ENCODE measurements at regions not wholly inside any gene's neighbourhood (a gene's known extent, or its start where the extent isn't known, plus 50 kb on each side); places are given as distances from the start of the nearest gene placed in this dataset.

DNA sequence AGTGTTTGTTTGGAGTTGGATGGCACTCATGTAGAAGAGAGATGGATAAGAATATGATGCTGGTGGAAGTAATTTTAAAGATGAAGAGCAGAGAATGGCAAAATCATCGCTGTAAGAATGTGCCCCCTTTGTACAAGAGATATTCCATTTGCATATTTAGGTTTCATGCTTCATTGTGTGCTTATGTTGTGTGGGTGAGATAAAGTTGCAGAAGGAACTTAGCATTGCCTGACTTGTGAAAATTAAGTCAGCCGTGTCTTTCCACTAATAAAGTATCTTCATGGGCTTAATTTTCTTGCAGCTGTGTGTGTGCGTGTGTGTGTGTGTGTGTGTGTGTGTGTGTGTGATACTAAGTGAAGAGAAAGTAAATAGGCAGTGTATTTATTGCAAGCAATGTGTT is 381.9 kb downstream of the OTUD1 start (continued):
- TF ChIP-seq RBBP5 (conservative IDR thresholded peaks at IDR 0.05), result no peak

DNA sequence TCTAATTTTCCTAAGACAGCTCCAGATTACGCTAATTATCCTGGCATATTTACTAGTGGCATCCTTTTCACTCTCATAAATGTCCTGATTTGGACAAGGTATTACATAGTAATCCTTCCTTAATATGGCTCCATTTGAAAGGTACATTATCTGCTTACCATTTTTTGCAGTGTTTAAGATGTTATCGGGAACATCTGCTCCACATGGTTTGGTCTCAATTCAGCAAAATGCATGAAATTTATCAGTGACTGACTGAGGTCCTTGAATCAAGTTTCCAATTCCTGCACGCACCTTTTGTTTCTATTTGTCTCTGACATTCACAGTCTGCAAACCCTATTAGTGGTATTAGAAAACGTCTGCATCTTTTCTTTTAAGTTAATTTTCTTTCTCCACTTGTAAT is 384.1 kb upstream of the KIAA1217 start:
- RAD21 ChIA-PET (ENCODE audit: unreplicated experiment), result no interaction called here
- peaks cover 0 to 2% of the 10 kb centered on the region in 2 experiments; a peak in 2 of 4 replicates for H3K27me3 ChIP-seq (replicated peaks in 1 of 2; ENCODE audit: control insufficient read depth in 2 of 2, insufficient read depth in 2 of 2, low read length in 1 of 2)
- no peak for TF ChIP-seq KDM1A (IDR thresholded peaks at IDR 0.05; ENCODE audit: borderline replicate concordance)
- TF ChIP-seq KAT2A (conservative IDR thresholded peaks at IDR 0.05; ENCODE audit: control insufficient read depth, low read depth, low read length), result no peak
- no peak for TF ChIP-seq BHLHE40 (IDR thresholded peaks at IDR 0.05; ENCODE audit: borderline replicate concordance in 1 of 2, low read depth in 2 of 2, low read length in 1 of 2)
- TF ChIP-seq MTA2 (IDR thresholded peaks at IDR 0.05; ENCODE audit: low read depth), result no peak
- TF ChIP-seq ZNF622 (IDR thresholded peaks at IDR 0.05), result no peak
- no peak for TF ChIP-seq TCF3 (IDR thresholded peaks at IDR 0.05; ENCODE audit: borderline replicate concordance, insufficient read depth, low read depth, low read length)
- TF ChIP-seq, protein P1, sequence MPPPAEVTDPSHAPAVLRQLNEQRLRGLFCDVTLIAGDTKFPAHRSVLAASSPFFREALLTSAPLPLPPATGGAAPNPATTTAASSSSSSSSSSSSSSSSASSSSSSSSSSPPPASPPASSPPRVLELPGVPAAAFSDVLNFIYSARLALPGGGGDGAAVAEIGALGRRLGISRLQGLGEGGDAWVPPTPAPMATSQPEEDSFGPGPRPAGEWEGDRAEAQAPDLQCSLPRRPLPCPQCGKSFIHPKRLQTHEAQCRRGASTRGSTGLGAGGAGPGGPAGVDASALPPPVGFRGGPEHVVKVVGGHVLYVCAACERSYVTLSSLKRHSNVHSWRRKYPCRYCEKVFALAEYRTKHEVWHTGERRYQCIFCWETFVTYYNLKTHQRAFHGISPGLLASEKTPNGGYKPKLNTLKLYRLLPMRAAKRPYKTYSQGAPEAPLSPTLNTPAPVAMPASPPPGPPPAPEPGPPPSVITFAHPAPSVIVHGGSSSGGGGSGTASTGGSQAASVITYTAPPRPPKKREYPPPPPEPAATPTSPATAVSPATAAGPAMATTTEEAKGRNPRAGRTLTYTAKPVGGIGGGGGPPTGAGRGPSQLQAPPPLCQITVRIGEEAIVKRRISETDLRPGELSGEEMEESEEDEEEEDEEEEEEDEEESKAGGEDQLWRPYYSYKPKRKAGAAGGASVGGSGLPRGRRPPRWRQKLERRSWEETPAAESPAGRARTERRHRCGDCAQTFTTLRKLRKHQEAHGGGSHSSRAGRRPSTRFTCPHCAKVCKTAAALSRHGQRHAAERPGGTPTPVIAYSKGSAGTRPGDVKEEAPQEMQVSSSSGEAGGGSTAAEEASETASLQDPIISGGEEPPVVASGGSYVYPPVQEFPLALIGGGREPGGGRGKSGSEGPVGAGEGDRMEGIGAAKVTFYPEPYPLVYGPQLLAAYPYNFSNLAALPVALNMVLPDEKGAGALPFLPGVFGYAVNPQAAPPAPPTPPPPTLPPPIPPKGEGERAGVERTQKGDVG (CRISPR knock-in tag; IDR thresholded peaks at IDR 0.05), result no peak
- TF ChIP-seq SREBF2 (IDR thresholded peaks at IDR 0.05; ENCODE audit: low read length), result no peak
- TF ChIP-seq, protein P2, sequence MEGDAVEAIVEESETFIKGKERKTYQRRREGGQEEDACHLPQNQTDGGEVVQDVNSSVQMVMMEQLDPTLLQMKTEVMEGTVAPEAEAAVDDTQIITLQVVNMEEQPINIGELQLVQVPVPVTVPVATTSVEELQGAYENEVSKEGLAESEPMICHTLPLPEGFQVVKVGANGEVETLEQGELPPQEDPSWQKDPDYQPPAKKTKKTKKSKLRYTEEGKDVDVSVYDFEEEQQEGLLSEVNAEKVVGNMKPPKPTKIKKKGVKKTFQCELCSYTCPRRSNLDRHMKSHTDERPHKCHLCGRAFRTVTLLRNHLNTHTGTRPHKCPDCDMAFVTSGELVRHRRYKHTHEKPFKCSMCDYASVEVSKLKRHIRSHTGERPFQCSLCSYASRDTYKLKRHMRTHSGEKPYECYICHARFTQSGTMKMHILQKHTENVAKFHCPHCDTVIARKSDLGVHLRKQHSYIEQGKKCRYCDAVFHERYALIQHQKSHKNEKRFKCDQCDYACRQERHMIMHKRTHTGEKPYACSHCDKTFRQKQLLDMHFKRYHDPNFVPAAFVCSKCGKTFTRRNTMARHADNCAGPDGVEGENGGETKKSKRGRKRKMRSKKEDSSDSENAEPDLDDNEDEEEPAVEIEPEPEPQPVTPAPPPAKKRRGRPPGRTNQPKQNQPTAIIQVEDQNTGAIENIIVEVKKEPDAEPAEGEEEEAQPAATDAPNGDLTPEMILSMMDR (IDR thresholded peaks at IDR 0.05 in 2 of 3, conservative IDR thresholded peaks at IDR 0.05 in 1 of 3; ENCODE audit: control insufficient read depth in 2 of 3, extremely low read depth in 1 of 3, insufficient read depth in 1 of 3, low read depth in 3 of 3, low read length in 3 of 3), result no peak
- no peak for TF ChIP-seq YY1 (IDR thresholded peaks at IDR 0.05; ENCODE audit: low read depth, low read length)
- TF ChIP-seq SMC3 (IDR thresholded peaks at IDR 0.05; ENCODE audit: borderline replicate concordance, low read length), result no peak
- TF ChIP-seq BACH1 (IDR thresholded peaks at IDR 0.05; ENCODE audit: borderline replicate concordance), result no peak
- H3K36me3 ChIP-seq (ENCODE audit: control insufficient read depth in 2 of 2, insufficient read depth in 2 of 2, low read length in 1 of 2), result no peaks in the 10 kb centered on the region
- no peak overlapping the region for H3K4me2 ChIP-seq (ENCODE audit: control insufficient read depth, insufficient read depth)
- no peaks in the 10 kb centered on the region for H3K9me3 ChIP-seq (replicated peaks; ENCODE audit: control insufficient read depth, insufficient read depth, low read length)
- H3K4me1 ChIP-seq (ENCODE audit: control insufficient read depth, insufficient read depth, low read length), result no peaks in the 10 kb centered on the region
- in situ Hi-C loops (cut with MboI) (no loop called here), intact Hi-C loops (cut with micrococcal nuclease; ENCODE audit: unreplicated experiment) (no loop called here)
- no peaks in the 10 kb centered on the region for H4K20me1 ChIP-seq (ENCODE audit: control insufficient read depth, insufficient read depth)
- no peak overlapping the region for H3K9ac ChIP-seq (ENCODE audit: control insufficient read depth, insufficient read depth, low read length)
- H3K79me2 ChIP-seq (ENCODE audit: control insufficient read depth, insufficient read depth, low read length), result no peaks in the 10 kb centered on the region
- BruUV-seq (replicated peaks), result no TSS peak
- CTCF ChIA-PET, result no interaction called here
- H3K27ac ChIP-seq (ENCODE audit: control insufficient read depth, insufficient read depth), result no peak overlapping the region
- WGBS (ENCODE audit: insufficient coverage, insufficient replicate concordance, low lambda C conversion rate, missing lambda C conversion rate), result 14% methylated on average over 4 of the region's 4 CpGs
- POLR2A ChIA-PET, result no interaction called here
- FAIRE-seq, result no peak
- H2AFZ ChIP-seq (ENCODE audit: control insufficient read depth, low read depth, low read length), result no peak overlapping the region
- no peak overlapping the region for H3K4me3 ChIP-seq
- no peak for ATAC-seq
- SMC1A ChIA-PET (ENCODE audit: uncharacterized antibody, unreplicated experiment), result no interaction called here
- no peak for DNase-seq (ENCODE audit: low read depth, low spot score)

All from GM12878 (cell line).